HEK293 (cell line): ENCODE measurements at regions not wholly inside any gene's neighbourhood (a gene's known extent, or its start where the extent isn't known, plus 50 kb on each side); places are given as distances from the start of the nearest gene placed in this dataset.

Experiments used
- HOXD13 ChIP-seq: sonication (generic); formaldehyde crosslinking; IDR thresholded peaks from 2 replicates; pipeline ENCODE4 v1.8.0; 2022; ENCODE audit warnings: missing genetic modification reagents, borderline replicate concordance
- SP2 ChIP-seq: fragments of 450-650 bp; formaldehyde crosslinking; IDR thresholded peaks from 2 replicates; pipeline ENCODE4 v1.5.1; 2016; ENCODE audit warnings: missing biosample characterization, missing genetic modification characterization
- YY1 ChIP-seq: fragments of 450-650 bp; formaldehyde crosslinking; IDR thresholded peaks from 2 replicates; pipeline ENCODE4 v1.5.1; 2018; ENCODE audit warnings: missing biosample characterization, missing genetic modification characterization

GRCh38 chr18:38786906-38787305, 1221.3 kb upstream of the CELF4 start:
- TF ChIP-seq HOXD13 (CRISPR knock-in tag) (no peak), SP2 (tag by site-specific recombination) (no peak), YY1 (tag by site-specific recombination) (no peak)
